RWPE2 (cell line): ENCODE measurements at regions not wholly inside any gene's neighbourhood (a gene's known extent, or its start where the extent isn't known, plus 50 kb on each side); places are given as distances from the start of the nearest gene placed in this dataset.
A peak's percentile ranks its signal among the peaks of the same experiment; 100 is the strongest.
"Not testable (repeated sequence)": the region's sequence is repeated elsewhere in the genome, so short reads cannot be mapped to it uniquely, and the experiment has no call there.

ENCODE experiments used
- ATAC-seq: fragments of 200-7000 bp; cut with Tn5 transposase; 3 replicates; pipeline ENCODE4 v1.9.1; 2021; ENCODE audit warnings: low read depth
- DNase-seq: peaks from one replicate; pipeline ENCODE4 v3.0.0-alpha.2; 2020; ENCODE audit warnings: low spot score
- H3K27ac ChIP-seq: fragments of 450-650 bp; 2 replicates; pipeline ENCODE4 v1.5.1; 2017; ENCODE audit warnings: mild to moderate bottlenecking; ENCODE audit not compliant: poor library complexity, severe bottlenecking
- H3K27me3 ChIP-seq: fragments of 250-450 bp; sonication (Bioruptor Pico); 2 replicates; pipeline ENCODE4 v1.5.1; 2021; ENCODE audit warnings: mild to moderate bottlenecking, moderate library complexity; ENCODE audit not compliant: insufficient read depth, poor library complexity, severe bottlenecking
- H3K36me3 ChIP-seq: fragments of 250-450 bp; sonication (Bioruptor Pico); 2 replicates; pipeline ENCODE4 v1.5.1; 2020; ENCODE audit warnings: low read depth, mild to moderate bottlenecking, moderate library complexity
- H3K4me1 ChIP-seq: fragments of 250-450 bp; sonication (Bioruptor Pico); 2 replicates; pipeline ENCODE4 v1.5.1; 2021; ENCODE audit warnings: mild to moderate bottlenecking, moderate library complexity; ENCODE audit not compliant: insufficient read depth, poor library complexity, severe bottlenecking
- H3K4me3 ChIP-seq: fragments of 250-450 bp; sonication (Bioruptor Pico); 2 replicates; pipeline ENCODE4 v1.5.1; 2021; ENCODE audit warnings: mild to moderate bottlenecking, moderate library complexity; ENCODE audit not compliant: severe bottlenecking
- H3K9me3 ChIP-seq: fragments of 250-450 bp; sonication (Bioruptor Pico); 2 replicates; pipeline ENCODE4 v1.5.1; 2021; ENCODE audit warnings: mild to moderate bottlenecking, moderate library complexity; ENCODE audit not compliant: severe bottlenecking
- TF ChIP-seq, protein P1 (sequence below): fragments of 450-650 bp; IDR thresholded peaks from one replicate; pipeline ENCODE4 v1.5.1; 2017; ENCODE audit warnings: mild to moderate bottlenecking, moderate library complexity; ENCODE audit not compliant: poor library complexity, severe bottlenecking

- no peak overlapping the region for H3K4me3 ChIP-seq
These were observed 52.3 kb upstream of the PTPN12 start for GRCh38 chr7:77484785-77485184.

GRCh38 chr7:77482015-77482414 lies 55.1 kb upstream of the PTPN12 start:
- no peak overlapping the region for H3K27ac ChIP-seq
- H3K4me3 ChIP-seq, result no peak overlapping the region
- H3K27me3 ChIP-seq, result no peaks in the 10 kb centered on the region
- no peaks in the 10 kb centered on the region for H3K9me3 ChIP-seq
- ATAC-seq (peak; percentile 70), DNase-seq (peak; percentile 56)
- H3K4me1 ChIP-seq, result peaks cover 22% of the 10 kb centered on the region
- TF ChIP-seq, protein P1, sequence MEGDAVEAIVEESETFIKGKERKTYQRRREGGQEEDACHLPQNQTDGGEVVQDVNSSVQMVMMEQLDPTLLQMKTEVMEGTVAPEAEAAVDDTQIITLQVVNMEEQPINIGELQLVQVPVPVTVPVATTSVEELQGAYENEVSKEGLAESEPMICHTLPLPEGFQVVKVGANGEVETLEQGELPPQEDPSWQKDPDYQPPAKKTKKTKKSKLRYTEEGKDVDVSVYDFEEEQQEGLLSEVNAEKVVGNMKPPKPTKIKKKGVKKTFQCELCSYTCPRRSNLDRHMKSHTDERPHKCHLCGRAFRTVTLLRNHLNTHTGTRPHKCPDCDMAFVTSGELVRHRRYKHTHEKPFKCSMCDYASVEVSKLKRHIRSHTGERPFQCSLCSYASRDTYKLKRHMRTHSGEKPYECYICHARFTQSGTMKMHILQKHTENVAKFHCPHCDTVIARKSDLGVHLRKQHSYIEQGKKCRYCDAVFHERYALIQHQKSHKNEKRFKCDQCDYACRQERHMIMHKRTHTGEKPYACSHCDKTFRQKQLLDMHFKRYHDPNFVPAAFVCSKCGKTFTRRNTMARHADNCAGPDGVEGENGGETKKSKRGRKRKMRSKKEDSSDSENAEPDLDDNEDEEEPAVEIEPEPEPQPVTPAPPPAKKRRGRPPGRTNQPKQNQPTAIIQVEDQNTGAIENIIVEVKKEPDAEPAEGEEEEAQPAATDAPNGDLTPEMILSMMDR, result no peak
- H3K36me3 ChIP-seq, result no peaks in the 10 kb centered on the region

More at GRCh38 chr7:77484785-77485184, 52.3 kb upstream of the PTPN12 start:
- peaks cover 15% of the 10 kb centered on the region for H3K4me1 ChIP-seq
- H3K27me3 ChIP-seq, result no peaks in the 10 kb centered on the region
- no peak for DNase-seq
- H3K36me3 ChIP-seq, result no peaks in the 10 kb centered on the region
- no peak for ATAC-seq
- no peak overlapping the region for H3K27ac ChIP-seq
- H3K9me3 ChIP-seq, result no peaks in the 10 kb centered on the region
- TF ChIP-seq, protein P1, result no peak

DNA sequence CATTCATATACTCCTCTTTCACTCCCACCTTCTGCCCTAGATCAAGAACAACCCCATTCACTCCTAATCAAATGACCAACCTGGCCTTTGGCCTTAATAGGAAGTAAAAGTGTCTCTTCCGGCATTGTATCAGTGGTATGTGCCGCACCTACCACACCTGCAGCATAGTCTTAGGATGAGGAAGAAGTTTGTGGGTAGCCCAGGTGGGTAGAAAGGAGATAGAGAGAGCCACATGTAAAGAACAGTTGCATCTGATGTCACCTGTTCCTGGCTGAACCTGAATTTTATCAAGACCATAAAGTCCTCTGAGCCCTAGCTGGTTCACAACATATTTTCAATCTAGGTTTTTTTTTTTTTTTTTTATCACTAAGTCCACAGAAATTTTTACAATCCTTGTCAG lies 55.5 kb upstream of the PTPN12 start:
- no peak overlapping the region for H3K27ac ChIP-seq
- H3K9me3 ChIP-seq, result no peaks in the 10 kb centered on the region
- DNase-seq (no peak), ATAC-seq (peak; percentile 42; the same call in 1 of the 3 replicates)
- TF ChIP-seq, protein P1, result no peak
- no peak overlapping the region for H3K4me3 ChIP-seq
- no peaks in the 10 kb centered on the region for H3K27me3 ChIP-seq
- H3K4me1 ChIP-seq, result peaks cover 22% of the 10 kb centered on the region
- H3K36me3 ChIP-seq, result no peaks in the 10 kb centered on the region

DNA sequence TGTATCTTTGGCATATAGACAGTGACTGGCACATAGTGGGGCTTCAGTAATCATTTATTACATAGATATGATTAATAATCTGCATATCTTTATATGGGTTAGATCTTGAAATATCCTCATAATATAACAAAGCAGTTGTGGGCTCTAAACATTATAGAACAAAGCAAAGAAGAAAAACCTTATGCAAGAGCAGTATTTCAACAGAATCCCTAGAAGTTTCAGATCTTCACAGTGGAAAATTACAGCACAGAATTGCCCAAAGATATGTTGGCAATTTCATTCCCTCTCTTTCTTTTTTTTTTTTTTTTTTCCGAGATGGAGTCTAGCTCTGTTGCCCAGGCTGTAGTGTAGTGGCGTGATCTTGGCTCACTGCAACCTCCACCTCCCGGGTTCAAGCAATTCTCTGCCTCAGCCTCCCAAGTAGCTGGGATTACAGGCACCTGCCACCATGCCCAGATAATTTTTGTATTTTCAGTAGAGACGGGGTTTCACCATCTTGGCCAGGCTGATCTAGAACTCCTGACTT lies 56.9 kb upstream of the PTPN12 start:
- peaks cover 22% of the 10 kb centered on the region for H3K4me1 ChIP-seq
- ATAC-seq, H3K4me3 ChIP-seq, H3K36me3 ChIP-seq, DNase-seq, H3K9me3 ChIP-seq, H3K27ac ChIP-seq, H3K27me3 ChIP-seq: not testable (repeated sequence)

DNA sequence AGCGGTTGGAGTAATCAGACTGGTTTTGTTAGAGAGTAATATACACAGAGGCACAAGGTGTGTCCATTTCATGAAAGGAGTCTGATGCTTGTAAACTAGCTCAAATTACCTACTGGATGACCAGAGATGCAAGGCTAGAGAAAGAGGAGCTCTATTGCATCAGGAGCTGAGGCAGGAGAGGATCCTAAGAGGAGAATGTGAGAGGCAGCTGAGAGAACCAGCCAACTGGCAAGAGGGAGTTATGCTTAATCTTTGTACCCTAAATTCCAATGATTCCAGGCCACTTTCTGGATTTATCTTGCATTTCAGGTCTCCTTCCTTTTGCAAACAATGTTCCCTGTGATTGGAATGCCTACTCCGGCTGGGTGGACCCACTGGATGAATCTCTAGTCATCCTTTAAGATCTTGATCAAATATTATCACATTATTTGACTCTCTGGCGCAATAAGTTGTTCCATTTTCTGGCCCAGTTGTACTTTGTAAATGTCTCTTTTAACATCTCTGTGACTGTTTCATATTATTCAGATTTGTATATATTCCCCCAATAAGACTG lies 57.5 kb upstream of the PTPN12 start:
- no peak for DNase-seq
- no peak overlapping the region for H3K27ac ChIP-seq
- no peaks in the 10 kb centered on the region for H3K9me3 ChIP-seq
- H3K36me3 ChIP-seq, result no peaks in the 10 kb centered on the region
- H3K27me3 ChIP-seq, result no peaks in the 10 kb centered on the region
- peaks cover 22% of the 10 kb centered on the region for H3K4me1 ChIP-seq
- peak; percentile 70; the same call in 2 of the 3 replicates for ATAC-seq
- H3K4me3 ChIP-seq, result no peak overlapping the region
- TF ChIP-seq, protein P1, result no peak
